GM23338 (cell line): ENCODE measurements at regions not wholly inside any gene's neighbourhood (a gene's known extent, or its start where the extent isn't known, plus 50 kb on each side); places are given as distances from the start of the nearest gene placed in this dataset.

Source experiments
- CTCF ChIP-seq, 2 experiments: fragments of 200-600 bp in 1 of 2; sonication (generic) in 1 of 2; conservative IDR thresholded peaks; 2 replicates each; pipeline versions ENCODE4 v1.5.1 to v1.6.1; 2016 to 2017; ENCODE audit warnings: antibody characterized with exemption in 2 of 2, low read depth in 2 of 2, mild to moderate bottlenecking in 2 of 2, moderate library complexity in 1 of 2
- ETS1 ChIP-seq: IDR thresholded peaks from 2 replicates; pipeline ENCODE4 v1.6.1; 2016; ENCODE audit warnings: antibody characterized with exemption
- EZH2 ChIP-seq: fragments of 200-600 bp; sonication (generic); IDR thresholded peaks from one replicate; pipeline ENCODE4 v1.8.0; 2017; ENCODE audit warnings: antibody characterized with exemption, mild to moderate bottlenecking, low read depth; ENCODE audit not compliant: unreplicated experiment
- POLR2AphosphoS5 ChIP-seq: IDR thresholded peaks from 2 replicates; pipeline ENCODE4 v1.6.1; 2016; ENCODE audit warnings: antibody characterized with exemption, low read depth
- REST ChIP-seq: IDR thresholded peaks from one replicate; pipeline ENCODE4 v1.6.1; 2018; ENCODE audit warnings: antibody characterized with exemption; ENCODE audit not compliant: unreplicated experiment
- ZNF114 ChIP-seq: fragments of 250-450 bp; sonication (Bioruptor Pico); IDR thresholded peaks from 2 replicates; pipeline ENCODE4 v1.5.0; 2020; ENCODE audit warnings: mild to moderate bottlenecking, moderate library complexity

- TF ChIP-seq CTCF (conservative IDR thresholded peaks at IDR 0.05; ENCODE audit: low read depth in 2 of 2) (no peak), POLR2AphosphoS5 (no peak), ETS1 (no peak), EZH2 (no peak), ZNF114 (CRISPR knock-in tag) (no peak), REST (no peak)
Observed at GRCh38 chr1:234958066-234958705, 170.5 kb downstream of the TOMM20 start.
